GM23248 (cell line): ENCODE measurements at regions not wholly inside any gene's neighbourhood (a gene's known extent, or its start where the extent isn't known, plus 50 kb on each side); places are given as distances from the start of the nearest gene placed in this dataset.

Experiments
- DNase-seq: peaks from one replicate; pipeline ENCODE4 v3.0.0-alpha.2; 2015
- H2AFZ ChIP-seq: fragments of 200-600 bp; sonication (generic); 2 replicates; pipeline ENCODE4 v1.6.1; 2016; ENCODE audit warnings: antibody characterized with exemption
- H3F3A ChIP-seq: fragments of 200-600 bp; sonication (generic); 2 replicates; pipeline ENCODE4 v1.6.1; 2016; ENCODE audit warnings: mild to moderate bottlenecking, antibody characterized with exemption, mixed run types; ENCODE audit not compliant: insufficient read depth
- H3K27ac ChIP-seq: fragments of 200-600 bp; sonication (generic); 2 replicates; pipeline ENCODE4 v1.5.1; 2016; ENCODE audit warnings: mild to moderate bottlenecking
- H3K27me3 ChIP-seq: fragments of 200-600 bp; sonication (generic); replicated peaks from 2 replicates; pipeline ENCODE4 v1.6.1; 2016; ENCODE audit warnings: mild to moderate bottlenecking; ENCODE audit not compliant: insufficient read depth
- H3K36me3 ChIP-seq: fragments of 200-600 bp; sonication (generic); 2 replicates; pipeline ENCODE4 v1.6.1; 2016; ENCODE audit warnings: low read depth, mild to moderate bottlenecking
- H3K4me1 ChIP-seq: fragments of 200-600 bp; sonication (generic); 2 replicates; pipeline ENCODE4 v1.6.1; 2016; ENCODE audit warnings: mild to moderate bottlenecking; ENCODE audit not compliant: insufficient read depth
- H3K4me2 ChIP-seq: fragments of 200-600 bp; sonication (generic); one replicate; pipeline ENCODE4 v1.6.1; 2016; ENCODE audit warnings: mild to moderate bottlenecking; ENCODE audit not compliant: unreplicated experiment
- H3K4me3 ChIP-seq: fragments of 200-600 bp; sonication (generic); 2 replicates; pipeline ENCODE4 v1.5.1; 2016; ENCODE audit warnings: mild to moderate bottlenecking
- H3K79me2 ChIP-seq: fragments of 200-600 bp; sonication (generic); 2 replicates; pipeline ENCODE4 v1.6.1; 2016; ENCODE audit warnings: mild to moderate bottlenecking; ENCODE audit not compliant: insufficient read depth
- H3K9ac ChIP-seq: fragments of 200-600 bp; sonication (generic); 2 replicates; pipeline ENCODE4 v1.6.1; 2016; ENCODE audit warnings: mild to moderate bottlenecking
- H3K9me2 ChIP-seq: fragments of 200-600 bp; sonication (generic); 2 replicates; pipeline ENCODE4 v1.6.1; 2016; ENCODE audit warnings: mixed run types, mild to moderate bottlenecking, moderate library complexity; ENCODE audit not compliant: insufficient read depth
- H3K9me3 ChIP-seq: fragments of 200-600 bp; sonication (generic); one replicate; pipeline ENCODE4 v1.6.1; 2017; ENCODE audit warnings: low read depth
- H4K20me1 ChIP-seq: fragments of 200-600 bp; sonication (generic); 2 replicates; pipeline ENCODE4 v1.6.0; 2016; ENCODE audit not compliant: insufficient read depth
- EZH2 ChIP-seq: fragments of 200-600 bp; sonication (generic); IDR thresholded peaks from 2 replicates; pipeline ENCODE4 v1.6.1; 2018; ENCODE audit warnings: antibody characterized with exemption, mild to moderate bottlenecking; ENCODE audit not compliant: insufficient read depth, poor library complexity, severe bottlenecking
- EZH2phosphoT487 ChIP-seq: fragments of 200-600 bp; sonication (generic); IDR thresholded peaks from 2 replicates; pipeline ENCODE4 v1.6.1; 2018; ENCODE audit warnings: antibody characterized with exemption, moderate library complexity, mild to moderate bottlenecking, low read depth; ENCODE audit not compliant: insufficient read depth
- WGBS, 2 experiments: methylation state at CpG; one replicate each; pipeline ENCODE4 v1.1.6; 2015 to 2017; ENCODE audit warnings: low lambda C conversion rate in 2 of 2, low coverage in 1 of 2; ENCODE audit errors: missing lambda C conversion rate in 2 of 2; 5-methylcytosine and 5-hydroxymethylcytosine counted together
- in situ Hi-C: fragments of 300-500 bp; cut with MboI; formaldehyde crosslinking; loops from 2 replicates; pipeline ENCODE4 v1.15.0; 2020

GRCh38 chr20:6685626-6686025 lies 81.9 kb upstream of the BMP2 start:
- H3F3A ChIP-seq, result peaks cover 9% of the 10 kb centered on the region; the same call in 1 of the 2 replicates
- 36 to 41% methylated on average over 4 of the region's 4 CpGs for WGBS, 2 experiments
- H3K27me3 ChIP-seq, result peaks cover 14% of the 10 kb centered on the region
- no peak overlapping the region for H3K9ac ChIP-seq
- H3K4me1 ChIP-seq, result no peaks in the 10 kb centered on the region
- H3K9me3 ChIP-seq, result no peaks in the 10 kb centered on the region
- no peaks in the 10 kb centered on the region for H3K9me2 ChIP-seq
- in situ Hi-C loops, result no loop called here
- DNase-seq, result no peak
- TF ChIP-seq EZH2 (no peak), EZH2phosphoT487 (no peak)
- no peak overlapping the region for H3K4me2 ChIP-seq
- H3K36me3 ChIP-seq, result no peaks in the 10 kb centered on the region
- no peaks in the 10 kb centered on the region for H4K20me1 ChIP-seq
- H3K79me2 ChIP-seq, result no peaks in the 10 kb centered on the region
- no peak overlapping the region for H2AFZ ChIP-seq
- no peak overlapping the region for H3K27ac ChIP-seq
- no peak overlapping the region for H3K4me3 ChIP-seq

- Histone ChIP-seq H3K27me3 (peaks cover 19% of the 10 kb centered on the region), H3K36me3 (no peaks in the 10 kb centered on the region), H3K27ac (no peak overlapping the region), H3K9me3 (no peaks in the 10 kb centered on the region), H3K9me2 (no peaks in the 10 kb centered on the region), H3K4me1 (no peaks in the 10 kb centered on the region), H2AFZ (no peak overlapping the region), H4K20me1 (no peaks in the 10 kb centered on the region), H3K9ac (no peak overlapping the region), H3K79me2 (no peaks in the 10 kb centered on the region), H3F3A (peaks cover 9% of the 10 kb centered on the region; the same call in 1 of the 2 replicates), H3K4me3 (no peak overlapping the region), H3K4me2 (no peak overlapping the region)
- no peak for TF ChIP-seq EZH2phosphoT487
- TF ChIP-seq EZH2, result no peak
- peak; percentile 58 for DNase-seq
- WGBS, 2 experiments, result 18 to 19% methylated on average over 5 of the region's 5 CpGs
- in situ Hi-C loops, result no loop called here
These were observed 82.3 kb upstream of the BMP2 start for GRCh38 chr20:6685181-6685582.

GRCh38 chr20:6683021-6683977 lies 84.2 kb upstream of the BMP2 start:
- Histone ChIP-seq H3K9me3 (no peaks in the 10 kb centered on the region), H4K20me1 (no peaks in the 10 kb centered on the region), H3K4me2 (no peak overlapping the region), H3K27ac (no peak overlapping the region), H3K4me3 (no peak overlapping the region), H3K79me2 (no peaks in the 10 kb centered on the region), H3K4me1 (no peaks in the 10 kb centered on the region), H2AFZ (no peak overlapping the region), H3K36me3 (no peaks in the 10 kb centered on the region), H3K27me3 (peaks cover 24% of the 10 kb centered on the region), H3K9ac (no peak overlapping the region), H3K9me2 (no peaks in the 10 kb centered on the region), H3F3A (peaks cover 9% of the 10 kb centered on the region; the same call in 1 of the 2 replicates)
- 56 to 57% methylated on average over 9 of the region's 9 CpGs for WGBS, 2 experiments
- in situ Hi-C loops, result no loop called here
- DNase-seq, result no peak
- TF ChIP-seq EZH2phosphoT487 (no peak), EZH2 (no peak)

- Histone ChIP-seq H3K9me3 (no peaks in the 10 kb centered on the region), H3K4me2 (no peak overlapping the region), H3K27me3 (peaks cover 26% of the 10 kb centered on the region), H2AFZ (no peak overlapping the region), H4K20me1 (no peaks in the 10 kb centered on the region), H3K4me3 (no peak overlapping the region), H3F3A (peaks cover 9% of the 10 kb centered on the region; the same call in 1 of the 2 replicates), H3K27ac (no peak overlapping the region), H3K36me3 (no peaks in the 10 kb centered on the region), H3K9me2 (no peaks in the 10 kb centered on the region), H3K9ac (no peak overlapping the region), H3K4me1 (no peaks in the 10 kb centered on the region), H3K79me2 (no peaks in the 10 kb centered on the region)
- DNase-seq, result no peak
- in situ Hi-C loops, result no loop called here
- TF ChIP-seq EZH2phosphoT487, result no peak
- TF ChIP-seq EZH2, result no peak
- WGBS, 2 experiments, result 54 to 55% methylated on average over 7 of the region's 7 CpGs
These were observed 86.6 kb upstream of the BMP2 start for GRCh38 chr20:6680854-6681253.
